ENCODE measurements at regions not wholly inside any gene's neighbourhood (a gene's known extent, or its start where the extent isn't known, plus 50 kb on each side); places are given as distances from the start of the nearest gene placed in this dataset.

GRCh38 chr2:18094277-18094676 lies 215.8 kb downstream of the KCNS3 start:
- Histone ChIP-seq H3K4me1 (ENCODE audit: insufficient read depth, low read length, severe bottlenecking) (no peaks in the 10 kb centered on the region), H2AFZ (ENCODE audit: low read length) (no peak overlapping the region), H3F3A (ENCODE audit: insufficient read depth, low read length) (no peaks in the 10 kb centered on the region), H3K27me3 (ENCODE audit: insufficient read depth, low read length) (no peaks in the 10 kb centered on the region), H3K4me2 (ENCODE audit: low read length) (no peak overlapping the region), H3K27ac (ENCODE audit: low read depth, low read length, poor library complexity, severe bottlenecking) (no peak overlapping the region), H3K36me3 (ENCODE audit: insufficient read depth, low read length) (no peaks in the 10 kb centered on the region), H3K79me2 (ENCODE audit: insufficient read depth, low read length) (no peaks in the 10 kb centered on the region), H3K4me3 (ENCODE audit: low read depth, low read length, poor library complexity, severe bottlenecking) (no peak overlapping the region), H3K9me3 (ENCODE audit: low read length) (no peaks in the 10 kb centered on the region), H4K20me1 (ENCODE audit: insufficient read depth, low read length) (no peaks in the 10 kb centered on the region), H3K9me2 (ENCODE audit: low read depth, low read length) (no peaks in the 10 kb centered on the region), H3K9ac (ENCODE audit: low read length) (no peak overlapping the region)
- TF ChIP-seq EZH2 (IDR thresholded peaks at IDR 0.05; ENCODE audit: borderline replicate concordance, low read length) (no peak), CTCF (IDR thresholded peaks at IDR 0.05; ENCODE audit: low read length) (no peak)

GRCh38 chr2:18093196-18093595 lies 214.7 kb downstream of the KCNS3 start:
- Histone ChIP-seq H3K4me1 (ENCODE audit: insufficient read depth, low read length, severe bottlenecking) (no peaks in the 10 kb centered on the region), H3K4me2 (ENCODE audit: low read length) (no peak overlapping the region), H3K36me3 (ENCODE audit: insufficient read depth, low read length) (no peaks in the 10 kb centered on the region), H3K27ac (ENCODE audit: low read depth, low read length, poor library complexity, severe bottlenecking) (no peak overlapping the region), H2AFZ (ENCODE audit: low read length) (no peak overlapping the region), H3K9me3 (ENCODE audit: low read length) (no peaks in the 10 kb centered on the region), H3K9ac (ENCODE audit: low read length) (no peak overlapping the region), H3K4me3 (ENCODE audit: low read depth, low read length, poor library complexity, severe bottlenecking) (no peak overlapping the region), H3K27me3 (ENCODE audit: insufficient read depth, low read length) (no peaks in the 10 kb centered on the region), H4K20me1 (ENCODE audit: insufficient read depth, low read length) (no peaks in the 10 kb centered on the region), H3K79me2 (ENCODE audit: insufficient read depth, low read length) (no peaks in the 10 kb centered on the region), H3K9me2 (ENCODE audit: low read depth, low read length) (no peaks in the 10 kb centered on the region), H3F3A (ENCODE audit: insufficient read depth, low read length) (no peaks in the 10 kb centered on the region)
- TF ChIP-seq CTCF (IDR thresholded peaks at IDR 0.05; ENCODE audit: low read length) (no peak), EZH2 (IDR thresholded peaks at IDR 0.05; ENCODE audit: borderline replicate concordance, low read length) (no peak)

- Histone ChIP-seq H3K79me2 (ENCODE audit: insufficient read depth, low read length) (no peaks in the 10 kb centered on the region), H2AFZ (ENCODE audit: low read length) (no peak overlapping the region), H3K9me3 (ENCODE audit: low read length) (no peaks in the 10 kb centered on the region), H3F3A (ENCODE audit: insufficient read depth, low read length) (no peaks in the 10 kb centered on the region), H4K20me1 (ENCODE audit: insufficient read depth, low read length) (no peaks in the 10 kb centered on the region), H3K4me3 (ENCODE audit: low read depth, low read length, poor library complexity, severe bottlenecking) (no peak overlapping the region), H3K4me1 (ENCODE audit: insufficient read depth, low read length, severe bottlenecking) (no peaks in the 10 kb centered on the region), H3K9me2 (ENCODE audit: low read depth, low read length) (no peaks in the 10 kb centered on the region), H3K36me3 (ENCODE audit: insufficient read depth, low read length) (no peaks in the 10 kb centered on the region), H3K9ac (ENCODE audit: low read length) (no peak overlapping the region), H3K27ac (ENCODE audit: low read depth, low read length, poor library complexity, severe bottlenecking) (no peak overlapping the region), H3K27me3 (ENCODE audit: insufficient read depth, low read length) (no peaks in the 10 kb centered on the region), H3K4me2 (ENCODE audit: low read length) (no peak overlapping the region)
- no peak for TF ChIP-seq EZH2 (IDR thresholded peaks at IDR 0.05; ENCODE audit: borderline replicate concordance, low read length)
- TF ChIP-seq CTCF (IDR thresholded peaks at IDR 0.05; ENCODE audit: low read length) = no peak
Measured at GRCh38 chr2:18092760-18093159, 214.3 kb downstream of the KCNS3 start.
